Esophagus (tissue), 2 donors: ENCODE measurements at regions not wholly inside any gene's neighbourhood (a gene's known extent, or its start where the extent isn't known, plus 50 kb on each side); places are given as distances from the start of the nearest gene placed in this dataset.

Source experiments
- H3K27ac ChIP-seq, 2 donors: one replicate each; pipeline ENCODE4 v1.5.1; 2013; ENCODE audit warnings: low read depth in 2 of 2, mild to moderate bottlenecking in 2 of 2, inconsistent platforms in 1 of 2, low read length in 1 of 2, moderate library complexity in 1 of 2
- H3K27me3 ChIP-seq, 2 donors: one replicate each; pipeline ENCODE4 v1.6.1; 2013; ENCODE audit warnings: low read length in 2 of 2, control low read depth in 1 of 2, mild to moderate bottlenecking in 1 of 2; ENCODE audit not compliant: insufficient read depth in 2 of 2, control insufficient read depth in 1 of 2
- H3K36me3 ChIP-seq, 2 donors: one replicate each; pipeline ENCODE4 v1.6.1; 2013; ENCODE audit warnings: low read length in 1 of 2; ENCODE audit not compliant: control insufficient read depth in 2 of 2, insufficient read depth in 2 of 2
- H3K4me1 ChIP-seq, 2 donors: one replicate each; pipeline ENCODE4 v1.6.1; 2013; ENCODE audit warnings: low read length in 1 of 2; ENCODE audit not compliant: control insufficient read depth in 2 of 2, insufficient read depth in 2 of 2
- H3K4me3 ChIP-seq, 2 donors: one replicate each; pipeline ENCODE4 v1.5.1; 2013; ENCODE audit warnings: low read length in 2 of 2, mild to moderate bottlenecking in 2 of 2, low read depth in 1 of 2, moderate library complexity in 1 of 2
- H3K9me3 ChIP-seq, 2 donors: one replicate each; pipeline ENCODE4 v1.6.1; 2013; ENCODE audit warnings: mild to moderate bottlenecking in 2 of 2, low read depth in 1 of 2, low read length in 1 of 2, moderate library complexity in 1 of 2; ENCODE audit not compliant: control insufficient read depth in 2 of 2, insufficient read depth in 1 of 2
- whole genome bisulfite sequencing, 2 donors: extraction: QIAGEN DNeasy Blood & Tissue Kit; methylation state at CpG; one replicate each; pipeline ENCODE4 v1.1.7; 2013; 5-methylcytosine and 5-hydroxymethylcytosine counted together
- donor health status: healthy with polysubstance abuse.
- donor health status: Bipolar disorder and iron deficiency.

- WGBS, 2 donors, result 65 to 66% methylated on average over 1 of the region's 1 CpG
- H3K27me3 ChIP-seq, result no peaks in the 10 kb centered on the region
- no peaks in the 10 kb centered on the region for H3K9me3 ChIP-seq
- no peaks in the 10 kb centered on the region for H3K36me3 ChIP-seq
- no peak overlapping the region for H3K4me3 ChIP-seq
- no peak overlapping the region for H3K27ac ChIP-seq
- H3K4me1 ChIP-seq, result peaks cover 0 to 2% of the 10 kb centered on the region in 2 donors
Measured at GRCh38 chr7:17501441-17502212, 203.2 kb downstream of the AHR start.

DNA sequence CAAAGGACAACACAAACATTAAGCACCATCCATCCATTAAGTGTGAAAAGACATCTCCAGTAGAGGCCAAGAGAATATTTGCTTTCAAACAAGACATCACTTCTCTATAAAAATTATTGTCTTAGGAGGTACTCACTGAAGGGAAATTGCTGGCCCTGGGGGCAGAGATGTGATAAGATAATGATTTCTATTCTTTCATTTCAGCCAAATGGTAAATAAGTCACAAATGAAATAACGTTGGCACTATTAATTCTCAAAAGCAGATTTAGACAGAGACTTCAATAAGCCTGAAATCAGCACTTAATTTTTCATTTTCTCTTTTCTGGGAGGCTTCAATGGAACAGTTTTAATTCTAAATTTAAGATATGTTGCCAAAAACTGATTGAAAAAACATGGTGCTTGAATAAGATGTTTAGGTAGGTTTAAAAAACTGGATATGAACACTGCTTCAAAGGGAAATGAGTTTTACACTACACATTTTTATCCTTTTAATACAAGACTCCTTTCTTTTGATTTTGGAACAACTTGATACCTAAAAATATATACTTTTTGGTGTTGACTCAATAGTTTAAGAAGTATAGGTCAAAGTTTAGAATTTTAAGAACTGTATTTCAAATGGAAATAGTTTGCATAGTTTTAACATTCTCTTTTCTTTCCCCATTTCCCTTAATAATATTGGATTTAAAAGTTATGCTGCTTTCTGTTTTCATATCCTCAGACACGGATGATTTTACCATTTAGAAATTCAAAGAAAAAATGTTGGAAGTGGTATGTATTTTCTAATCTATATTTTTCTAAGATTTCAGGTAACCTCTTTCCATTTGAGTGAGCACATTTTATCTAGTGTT is 204.0 kb downstream of the AHR start:
- H3K27ac ChIP-seq, result no peak overlapping the region
- WGBS, 2 donors, result 41 to 56% methylated on average over 2 of the region's 2 CpGs
- H3K9me3 ChIP-seq, result no peaks in the 10 kb centered on the region
- peaks cover 0 to 2% of the 10 kb centered on the region in 2 donors for H3K4me1 ChIP-seq
- no peak overlapping the region for H3K4me3 ChIP-seq
- H3K27me3 ChIP-seq, result no peaks in the 10 kb centered on the region
- H3K36me3 ChIP-seq, result no peaks in the 10 kb centered on the region

DNA sequence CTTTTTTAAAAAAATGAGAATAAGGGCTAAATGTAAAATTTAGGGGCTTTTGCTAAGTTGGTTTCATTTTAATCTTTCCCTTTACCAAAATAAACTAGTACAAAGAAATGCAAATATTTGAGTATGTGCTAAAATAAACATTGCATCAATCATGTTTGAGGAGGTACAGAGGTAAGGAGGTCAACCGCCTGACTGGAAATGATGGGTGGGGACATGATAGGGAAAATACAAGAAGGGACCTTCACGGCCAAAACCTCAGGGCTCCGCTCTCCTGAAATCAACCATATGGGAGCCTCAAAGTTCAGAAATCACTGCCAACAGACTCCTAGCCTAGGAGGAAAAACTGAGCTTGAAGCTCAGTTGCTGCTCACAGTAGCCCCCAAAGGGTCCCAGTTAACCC is 207.6 kb downstream of the AHR start:
- no peaks in the 10 kb centered on the region for H3K27me3 ChIP-seq
- no peak overlapping the region for H3K4me3 ChIP-seq
- 27 to 31% methylated on average over 3 of the region's 3 CpGs for WGBS, 2 donors
- H3K27ac ChIP-seq, result peak overlapping the region in 1 of 2 donors; percentile 39
- H3K9me3 ChIP-seq, result no peaks in the 10 kb centered on the region
- no peaks in the 10 kb centered on the region for H3K36me3 ChIP-seq
- peaks cover 0 to 2% of the 10 kb centered on the region in 2 donors for H3K4me1 ChIP-seq

DNA sequence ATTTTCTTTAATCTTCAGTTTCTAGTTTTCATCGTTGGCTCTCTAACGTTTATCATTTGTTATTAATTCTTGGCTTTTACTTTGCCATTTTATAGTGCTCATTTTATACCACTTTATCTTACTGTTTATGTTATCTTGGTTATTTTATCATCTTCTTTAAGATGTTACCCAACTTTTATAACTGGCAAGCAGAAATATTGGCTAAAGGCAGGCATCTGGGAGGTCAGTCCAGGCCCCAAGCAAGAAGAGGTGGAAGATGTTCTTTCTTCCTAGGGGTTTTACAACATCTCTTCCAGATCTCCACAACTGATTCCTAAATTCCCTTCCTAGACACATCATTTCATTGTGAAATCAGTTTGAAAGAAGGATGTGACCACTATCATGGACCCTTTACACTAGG is 208.1 kb downstream of the AHR start:
- H3K27ac ChIP-seq, result no peak overlapping the region

GRCh38 chr7:17507717-17508116 is 209.3 kb downstream of the AHR start:
- 98 to 99% methylated on average over 4 of the region's 4 CpGs for WGBS, 2 donors
- Histone ChIP-seq H3K27me3 (no peaks in the 10 kb centered on the region), H3K36me3 (no peaks in the 10 kb centered on the region), H3K4me3 (no peak overlapping the region), H3K4me1 (peaks cover 0 to 2% of the 10 kb centered on the region in 2 donors), H3K9me3 (no peaks in the 10 kb centered on the region), H3K27ac (no peak overlapping the region)

More for the DNA sequence above, 208.1 kb downstream of the AHR start:
- no peaks in the 10 kb centered on the region for H3K9me3 ChIP-seq
- H3K4me3 ChIP-seq, result no peak overlapping the region
- 67 to 77% methylated on average over 2 of the region's 2 CpGs for WGBS, 2 donors
- H3K27me3 ChIP-seq, result no peaks in the 10 kb centered on the region
- H3K36me3 ChIP-seq, result no peaks in the 10 kb centered on the region
- H3K4me1 ChIP-seq, result peaks cover 0 to 2% of the 10 kb centered on the region in 2 donors

GRCh38 chr7:17512181-17512675 is 213.8 kb downstream of the AHR start:
- no peaks in the 10 kb centered on the region for H3K9me3 ChIP-seq
- no peaks in the 10 kb centered on the region for H3K36me3 ChIP-seq
- no peaks in the 10 kb centered on the region for H3K4me1 ChIP-seq
- H3K27ac ChIP-seq, result no peak overlapping the region
- WGBS, 2 donors, result 57 to 63% methylated on average over 2 of the region's 2 CpGs
- H3K27me3 ChIP-seq, result no peaks in the 10 kb centered on the region
- no peak overlapping the region for H3K4me3 ChIP-seq

DNA sequence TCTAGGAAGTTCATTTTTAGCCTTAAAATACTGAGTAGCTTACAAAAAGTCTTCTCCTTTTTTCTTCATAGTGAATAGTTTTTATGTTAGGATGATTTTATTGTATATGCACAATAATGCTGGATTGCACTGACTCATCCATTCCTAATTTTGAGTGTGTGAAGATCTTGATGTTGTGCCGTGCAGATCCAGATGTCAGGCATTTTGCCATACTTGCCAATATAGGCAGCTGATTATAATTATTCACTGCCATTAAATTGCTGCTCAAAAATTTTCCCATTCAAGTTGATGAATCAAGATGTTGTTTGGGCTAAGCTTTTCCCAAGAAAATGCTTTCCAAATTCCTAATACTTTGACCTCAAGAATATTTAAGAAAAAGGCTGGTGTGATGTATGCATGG is 218.3 kb downstream of the AHR start:
- no peaks in the 10 kb centered on the region for H3K36me3 ChIP-seq
- H3K9me3 ChIP-seq, result no peaks in the 10 kb centered on the region
- no peak overlapping the region for H3K4me3 ChIP-seq
- 31 to 54% methylated on average over 1 of the region's 1 CpG for WGBS, 2 donors
- no peaks in the 10 kb centered on the region for H3K4me1 ChIP-seq
- H3K27ac ChIP-seq, result no peak overlapping the region
- H3K27me3 ChIP-seq, result no peaks in the 10 kb centered on the region

DNA sequence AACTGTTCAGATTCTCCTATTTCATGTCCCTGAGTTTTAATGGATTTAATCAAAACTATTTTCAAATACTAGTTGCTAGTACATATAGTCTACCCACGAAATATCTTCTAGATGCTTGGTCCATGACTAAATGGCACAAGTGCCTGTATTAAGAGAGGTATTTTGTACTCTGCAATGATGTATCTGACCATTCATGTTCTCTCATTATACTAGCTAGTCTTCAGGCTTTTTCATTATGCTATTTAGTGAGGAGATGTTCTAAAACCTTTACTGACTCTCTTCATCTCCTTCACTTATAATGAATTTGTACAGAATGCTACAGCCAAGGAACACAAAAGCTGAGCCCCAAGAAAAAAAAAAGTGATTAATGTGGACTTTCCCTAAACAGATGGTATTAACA is 222.5 kb downstream of the AHR start:
- H3K4me3 ChIP-seq, result no peak overlapping the region
- WGBS, 2 donors, result 82% methylated on average over 1 of the region's 1 CpG
- no peak overlapping the region for H3K27ac ChIP-seq
- H3K9me3 ChIP-seq, result no peaks in the 10 kb centered on the region
- H3K36me3 ChIP-seq, result no peaks in the 10 kb centered on the region
- H3K27me3 ChIP-seq, result no peaks in the 10 kb centered on the region
- no peaks in the 10 kb centered on the region for H3K4me1 ChIP-seq

DNA sequence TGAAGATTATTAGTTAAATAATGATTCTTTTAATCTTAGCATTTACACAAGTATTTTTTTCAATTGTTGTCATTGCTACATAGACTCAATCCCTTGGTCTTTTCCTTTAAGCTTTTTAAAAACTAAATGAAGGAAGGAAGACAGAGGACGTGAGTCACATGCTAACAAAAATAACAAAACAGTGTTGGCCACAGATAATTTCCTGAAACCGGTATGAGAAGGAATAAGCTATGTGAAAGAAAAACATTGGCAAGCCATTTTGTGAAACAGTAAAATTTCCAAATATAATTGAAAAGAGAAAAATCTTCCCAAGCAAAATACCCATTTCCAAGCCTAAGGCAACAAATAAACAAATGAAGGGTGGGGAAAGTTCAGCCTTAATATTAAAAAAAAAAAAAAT is 223.0 kb downstream of the AHR start:
- no peaks in the 10 kb centered on the region for H3K36me3 ChIP-seq
- H3K4me3 ChIP-seq, result no peak overlapping the region
- H3K27me3 ChIP-seq, result no peaks in the 10 kb centered on the region
- 1 to 18% methylated on average over 2 of the region's 2 CpGs for WGBS, 2 donors
- no peaks in the 10 kb centered on the region for H3K4me1 ChIP-seq
- H3K27ac ChIP-seq, result no peak overlapping the region
- H3K9me3 ChIP-seq, result no peaks in the 10 kb centered on the region
